GM12878 (cell line): ENCODE measurements at regions not wholly inside any gene's neighbourhood (a gene's known extent, or its start where the extent isn't known, plus 50 kb on each side); places are given as distances from the start of the nearest gene placed in this dataset.
"Not testable (repeated sequence)": the region's sequence is repeated elsewhere in the genome, so short reads cannot be mapped to it uniquely, and the experiment has no call there.

Experiments
- ATAC-seq: fragments of 200-7000 bp; cut with Tn5 transposase; 3 replicates; pipeline ENCODE4 v1.9.1; 2020; ENCODE audit warnings: mild to moderate bottlenecking, moderate library complexity
- BruUV-seq: library from RNA; stranded (reverse); fragments of 400-500 nt; replicated peaks from 2 replicates; lab custom pipeline; 2021; lab: Mats Ljungman, UMichigan
- CTCF ChIA-PET: fragments of 300-600 bp; sonication (Branson Sonifier 250); formaldehyde crosslinking; extraction: SDS; loops from one replicate; lab custom pipeline; 2021; ENCODE audit warnings: inconsistent platforms; lab: Yijun Ruan, JAX
- POLR2A ChIA-PET: fragments of 350-600 bp; formaldehyde crosslinking; extraction: SDS; loops from one replicate; lab custom pipeline; 2021; ENCODE audit warnings: inconsistent platforms; lab: Charles Lee
- RAD21 ChIA-PET: fragments of 300-600 bp; sonication (Branson Sonifier 250); formaldehyde crosslinking; loops from one replicate; lab custom pipeline; 2023; ENCODE audit warnings: antibody characterized with exemption; ENCODE audit not compliant: unreplicated experiment; lab: Charles Lee
- SMC1A ChIA-PET: fragments of 300-600 bp; sonication (Branson Sonifier 250); formaldehyde crosslinking; loops from one replicate; lab custom pipeline; 2023; ENCODE audit not compliant: unreplicated experiment, uncharacterized antibody; lab: Charles Lee
- DNase-seq: peaks from one replicate; pipeline ENCODE4 v3.0.0-alpha.2; 2011; ENCODE audit warnings: low read depth, low spot score
- FAIRE-seq: peaks from 3 replicates; lab custom pipeline; 2011; peaks lifted over from hg19 to GRCh38; lab: Jason Lieb, UNC
- H2AFZ ChIP-seq: 2 replicates; pipeline ENCODE4 v1.6.0; 2011; ENCODE audit warnings: low read depth, low read length, control low read depth; ENCODE audit not compliant: control insufficient read depth
- H3K27ac ChIP-seq: 2 replicates; pipeline ENCODE4 v1.5.1; 2011; ENCODE audit warnings: control low read depth; ENCODE audit not compliant: control insufficient read depth, insufficient read depth
- H3K27me3 ChIP-seq, 2 experiments: replicated peaks in 1 of 2; 2 replicates each; pipeline versions ENCODE4 v1.6.0 to v1.6.1; 2011; ENCODE audit warnings: low read length in 1 of 2; ENCODE audit not compliant: control insufficient read depth in 2 of 2, insufficient read depth in 2 of 2
- H3K36me3 ChIP-seq, 2 experiments: 2 replicates each; pipeline ENCODE4 v1.5.1; 2011; ENCODE audit warnings: low read length in 1 of 2; ENCODE audit not compliant: control insufficient read depth in 2 of 2, insufficient read depth in 2 of 2
- H3K4me1 ChIP-seq: 2 replicates; pipeline ENCODE4 v1.6.1; 2011; ENCODE audit warnings: mild to moderate bottlenecking, low read length, moderate library complexity, mixed read lengths; ENCODE audit not compliant: control insufficient read depth, insufficient read depth
- H3K4me2 ChIP-seq: 2 replicates; pipeline ENCODE4 v1.6.0; 2011; ENCODE audit warnings: control low read depth; ENCODE audit not compliant: control insufficient read depth, insufficient read depth
- H3K4me3 ChIP-seq: fragments of 200-600 bp; sonication (generic); 2 replicates; pipeline ENCODE4 v1.5.1; 2016
- H3K79me2 ChIP-seq: 2 replicates; pipeline ENCODE4 v1.6.0; 2011; ENCODE audit warnings: low read length; ENCODE audit not compliant: control insufficient read depth, insufficient read depth
- H3K9ac ChIP-seq: 2 replicates; pipeline ENCODE4 v1.8.0; 2011; ENCODE audit warnings: low read length, control low read depth, mixed read lengths; ENCODE audit not compliant: control insufficient read depth, insufficient read depth
- H3K9me3 ChIP-seq: replicated peaks from 3 replicates; pipeline ENCODE4 v1.5.1; 2011; ENCODE audit warnings: mild to moderate bottlenecking, low read length; ENCODE audit not compliant: control insufficient read depth, insufficient read depth
- H4K20me1 ChIP-seq: 2 replicates; pipeline ENCODE4 v1.6.0; 2011; ENCODE audit not compliant: control insufficient read depth, insufficient read depth
- CHD4 ChIP-seq: fragments of 200-600 bp; sonication (generic); IDR thresholded peaks from 2 replicates; pipeline ENCODE4 v1.6.1; 2016; ENCODE audit warnings: mild to moderate bottlenecking
- CREM ChIP-seq: IDR thresholded peaks from 2 replicates; pipeline ENCODE4 v1.6.1; 2014; ENCODE audit warnings: antibody characterized with exemption, low read depth
- IKZF1 ChIP-seq: fragments of 450-650 bp; conservative IDR thresholded peaks from 2 replicates; pipeline ENCODE4 v1.6.1; 2017; ENCODE audit warnings: antibody characterized with exemption, mild to moderate bottlenecking
- MTA2 ChIP-seq: fragments of 450-650 bp; IDR thresholded peaks from 2 replicates; pipeline ENCODE4 v1.6.1; 2016; ENCODE audit warnings: low read depth, mild to moderate bottlenecking, moderate library complexity
- POU2F2 ChIP-seq: IDR thresholded peaks from 3 replicates; pipeline ENCODE4 v1.6.1; 2011; ENCODE audit warnings: low read depth, mild to moderate bottlenecking, low read length, borderline replicate concordance
- TCF12 ChIP-seq: IDR thresholded peaks from 2 replicates; pipeline ENCODE4 v1.6.1; 2011; ENCODE audit warnings: low read depth, mild to moderate bottlenecking, low read length
- WGBS: methylation state at CpG from one replicate; pipeline ENCODE4 v1.1.6; 2016; ENCODE audit warnings: low lambda C conversion rate; ENCODE audit not compliant: insufficient replicate concordance, insufficient coverage; ENCODE audit errors: missing lambda C conversion rate; 5-methylcytosine and 5-hydroxymethylcytosine counted together
- in situ Hi-C: fragments of 300-500 bp; cut with MboI; formaldehyde crosslinking; loops from 9 replicates; pipeline ENCODE4 v1.14.3; 2018; ENCODE audit warnings: mixed read lengths
- intact Hi-C: fragments of 100-400 bp; cut with micrococcal nuclease; formaldehyde crosslinking; loops from one replicate; pipeline ENCODE4 v1.14.2; 2022; ENCODE audit not compliant: unreplicated experiment
- TF ChIP-seq, protein P1 (sequence below): fragments of 450-650 bp; IDR thresholded peaks from 2 replicates; pipeline ENCODE4 v1.6.1; 2018; ENCODE audit warnings: borderline replicate concordance, mild to moderate bottlenecking; ENCODE audit not compliant: partially characterized antibody

- TF ChIP-seq, protein P1, sequence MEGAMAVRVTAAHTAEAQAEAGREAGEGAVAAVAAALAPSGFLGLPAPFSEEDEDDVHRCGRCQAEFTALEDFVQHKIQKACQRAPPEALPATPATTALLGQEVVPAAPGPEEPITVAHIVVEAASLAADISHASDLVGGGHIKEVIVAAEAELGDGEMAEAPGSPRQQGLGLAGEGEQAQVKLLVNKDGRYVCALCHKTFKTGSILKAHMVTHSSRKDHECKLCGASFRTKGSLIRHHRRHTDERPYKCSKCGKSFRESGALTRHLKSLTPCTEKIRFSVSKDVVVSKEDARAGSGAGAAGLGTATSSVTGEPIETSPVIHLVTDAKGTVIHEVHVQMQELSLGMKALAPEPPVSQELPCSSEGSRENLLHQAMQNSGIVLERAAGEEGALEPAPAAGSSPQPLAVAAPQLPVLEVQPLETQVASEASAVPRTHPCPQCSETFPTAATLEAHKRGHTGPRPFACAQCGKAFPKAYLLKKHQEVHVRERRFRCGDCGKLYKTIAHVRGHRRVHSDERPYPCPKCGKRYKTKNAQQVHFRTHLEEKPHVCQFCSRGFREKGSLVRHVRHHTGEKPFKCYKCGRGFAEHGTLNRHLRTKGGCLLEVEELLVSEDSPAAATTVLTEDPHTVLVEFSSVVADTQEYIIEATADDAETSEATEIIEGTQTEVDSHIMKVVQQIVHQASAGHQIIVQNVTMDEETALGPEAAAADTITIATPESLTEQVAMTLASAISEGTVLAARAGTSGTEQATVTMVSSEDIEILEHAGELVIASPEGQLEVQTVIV = no peak
- TF ChIP-seq POU2F2 = no peak
Observed at GRCh38 chr4:188663369-188663768, 524.1 kb downstream of the TRIML1 start (continued).

GRCh38 chr4:188665491-188666457 lies 526.5 kb downstream of the TRIML1 start:
- no TSS peak for BruUV-seq
- 5% methylated on average over 13 of the region's 13 CpGs for WGBS
- no peak for FAIRE-seq
- H3K27me3 ChIP-seq = no peaks in the 10 kb centered on the region
- in situ Hi-C loops = no loop called here
- ChIA-PET SMC1A (no interaction called here), RAD21 (no interaction called here), CTCF (no interaction called here), POLR2A (no interaction called here)
- no peak for ATAC-seq
- intact Hi-C loops = no loop called here
- no peak overlapping the region for H3K4me2 ChIP-seq
- no peaks in the 10 kb centered on the region for H3K4me1 ChIP-seq
- H3K4me3 ChIP-seq = no peak overlapping the region
- no peaks in the 10 kb centered on the region for H3K79me2 ChIP-seq
- H4K20me1 ChIP-seq = no peaks in the 10 kb centered on the region
- no peak overlapping the region for H2AFZ ChIP-seq
- H3K9ac ChIP-seq = no peak overlapping the region
- H3K36me3 ChIP-seq = no peaks in the 10 kb centered on the region
- no peak overlapping the region for H3K27ac ChIP-seq
- H3K9me3 ChIP-seq = no peaks in the 10 kb centered on the region; the same call in 2 of the 3 replicates
- TF ChIP-seq CHD4 = no peak
- no peak for TF ChIP-seq TCF12
- no peak for TF ChIP-seq CREM
- TF ChIP-seq MTA2 = no peak
- no peak for TF ChIP-seq IKZF1
- DNase-seq = no peak

DNA sequence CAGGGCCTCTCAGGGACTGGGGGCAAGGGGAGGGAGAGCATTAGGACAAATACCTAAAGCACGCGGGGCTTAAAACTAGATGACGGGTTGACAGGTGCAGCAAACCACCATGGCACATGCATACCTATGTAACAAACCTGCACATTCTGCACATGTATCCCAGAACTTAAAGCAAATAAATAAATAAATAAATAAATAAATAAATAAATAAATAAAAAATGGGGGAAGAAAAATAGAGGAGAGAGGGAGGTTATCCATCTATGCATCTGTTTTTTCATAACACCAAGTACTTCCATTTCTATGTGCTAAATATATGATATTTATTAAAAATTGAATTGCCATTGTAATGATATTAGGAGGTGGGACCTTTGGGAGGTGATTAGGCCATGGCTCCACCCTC lies 539.5 kb downstream of the TRIML1 start:
- H3K9me3 ChIP-seq, H3K9ac ChIP-seq, SMC1A ChIA-PET, BruUV-seq, H3K4me2 ChIP-seq, H2AFZ ChIP-seq, H3K27ac ChIP-seq, H3K27me3 ChIP-seq, DNase-seq, H3K79me2 ChIP-seq, in situ Hi-C loops, H4K20me1 ChIP-seq, H3K4me3 ChIP-seq, ATAC-seq, RAD21 ChIA-PET, POLR2A ChIA-PET, CTCF ChIA-PET, H3K36me3 ChIP-seq, intact Hi-C loops, FAIRE-seq, H3K4me1 ChIP-seq: not testable (repeated sequence)
- 78% methylated on average over 3 of the region's 3 CpGs for WGBS
